ENCODE measurements at regions not wholly inside any gene's neighbourhood (a gene's known extent, or its start where the extent isn't known, plus 50 kb on each side); places are given as distances from the start of the nearest gene placed in this dataset.
"Not testable (repeated sequence)": the region's sequence is repeated elsewhere in the genome, so short reads cannot be mapped to it uniquely, and the experiment has no call there.

DNA sequence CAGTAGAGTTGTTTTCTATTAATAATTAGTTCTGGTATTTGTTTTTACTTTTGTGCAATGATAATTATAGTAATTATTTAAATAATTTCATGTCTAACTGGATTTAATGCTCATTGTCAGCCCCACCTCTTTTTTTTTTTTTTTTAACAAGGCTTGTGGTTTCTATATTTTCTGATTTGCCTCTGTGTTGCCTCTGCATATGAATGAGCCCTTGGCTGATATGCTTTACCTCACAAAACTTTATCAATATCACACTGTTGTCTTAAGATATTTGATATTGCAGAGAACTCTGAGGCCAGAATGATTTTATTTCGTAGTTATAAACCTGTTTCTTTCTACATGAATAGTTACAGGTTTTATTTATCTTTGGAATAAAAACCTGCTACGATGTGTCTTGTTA lies 116.2 kb upstream of the ATP2B1 start:
- Histone ChIP-seq H3K27me3 (replicated peaks; ENCODE audit: insufficient read depth, low read length) (no peaks in the 10 kb centered on the region), H3K9me3 (replicated peaks; ENCODE audit: insufficient read depth, low read length) (no peaks in the 10 kb centered on the region), H3F3A (ENCODE audit: insufficient read depth, low read length) (no peaks in the 10 kb centered on the region), H3K9me2 (replicated peaks; ENCODE audit: insufficient read depth, low read length) (no peaks in the 10 kb centered on the region), H3K36me3 (replicated peaks; ENCODE audit: insufficient read depth, low read length) (no peaks in the 10 kb centered on the region), H3K4me2 (ENCODE audit: low read depth, low read length) (no peak overlapping the region), H2AFZ (ENCODE audit: low read length) (no peak overlapping the region), H3K27ac (ENCODE audit: low read length) (no peak overlapping the region), H3K9ac (ENCODE audit: low read length) (no peak overlapping the region), H3K79me2 (ENCODE audit: low read length) (no peaks in the 10 kb centered on the region), H3K4me1 (ENCODE audit: low read length) (no peaks in the 10 kb centered on the region), H3K4me3 (ENCODE audit: low read length) (no peak overlapping the region), H4K20me1 (ENCODE audit: insufficient read depth, low read length) (no peaks in the 10 kb centered on the region)
- TF ChIP-seq EZH2 (optimal IDR thresholded peaks at IDR 0.05; ENCODE audit: low read depth, low read length): no peak
- DNase-seq: no peak

- not testable (repeated sequence) for DNase-seq; H3K9me3 ChIP-seq (replicated peaks; ENCODE audit: insufficient read depth, low read length); H3K27ac ChIP-seq (ENCODE audit: low read length); H3F3A ChIP-seq (ENCODE audit: insufficient read depth, low read length); H3K27me3 ChIP-seq (replicated peaks; ENCODE audit: insufficient read depth, low read length); H3K4me3 ChIP-seq (ENCODE audit: low read length); H3K9me2 ChIP-seq (replicated peaks; ENCODE audit: insufficient read depth, low read length); H3K36me3 ChIP-seq (replicated peaks; ENCODE audit: insufficient read depth, low read length); H3K4me1 ChIP-seq (ENCODE audit: low read length); H3K79me2 ChIP-seq (ENCODE audit: low read length); H3K9ac ChIP-seq (ENCODE audit: low read length); H2AFZ ChIP-seq (ENCODE audit: low read length); H4K20me1 ChIP-seq (ENCODE audit: insufficient read depth, low read length); H3K4me2 ChIP-seq (ENCODE audit: low read depth, low read length)
Measured at GRCh38 chr12:89822992-89823391, 114.4 kb upstream of the ATP2B1 start.

DNA sequence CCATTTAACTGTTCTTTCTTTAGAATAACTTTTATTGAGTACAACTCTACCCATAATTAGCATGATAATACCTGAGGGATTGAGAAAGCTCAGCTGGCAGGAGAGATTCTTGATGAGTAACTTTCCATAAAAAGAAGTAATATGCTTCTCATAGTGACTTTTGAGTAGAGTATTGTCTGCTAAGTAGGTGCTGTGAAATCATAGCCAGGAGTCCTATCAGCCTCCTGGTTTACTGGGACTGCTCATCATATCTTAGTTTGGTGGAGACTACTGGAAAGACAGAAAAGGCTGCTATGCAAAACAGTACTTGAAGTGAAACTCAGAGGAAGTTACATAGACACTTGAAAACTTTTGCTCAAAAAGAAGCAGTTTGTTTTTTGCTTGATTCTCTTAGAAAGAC lies 113.3 kb upstream of the ATP2B1 start:
- TF ChIP-seq EZH2phosphoT487 (IDR thresholded peaks at IDR 0.05; ENCODE audit: low read length) (no peak), EZH2 (optimal IDR thresholded peaks at IDR 0.05; ENCODE audit: low read depth, low read length) (no peak)
- TF ChIP-seq, protein P1, sequence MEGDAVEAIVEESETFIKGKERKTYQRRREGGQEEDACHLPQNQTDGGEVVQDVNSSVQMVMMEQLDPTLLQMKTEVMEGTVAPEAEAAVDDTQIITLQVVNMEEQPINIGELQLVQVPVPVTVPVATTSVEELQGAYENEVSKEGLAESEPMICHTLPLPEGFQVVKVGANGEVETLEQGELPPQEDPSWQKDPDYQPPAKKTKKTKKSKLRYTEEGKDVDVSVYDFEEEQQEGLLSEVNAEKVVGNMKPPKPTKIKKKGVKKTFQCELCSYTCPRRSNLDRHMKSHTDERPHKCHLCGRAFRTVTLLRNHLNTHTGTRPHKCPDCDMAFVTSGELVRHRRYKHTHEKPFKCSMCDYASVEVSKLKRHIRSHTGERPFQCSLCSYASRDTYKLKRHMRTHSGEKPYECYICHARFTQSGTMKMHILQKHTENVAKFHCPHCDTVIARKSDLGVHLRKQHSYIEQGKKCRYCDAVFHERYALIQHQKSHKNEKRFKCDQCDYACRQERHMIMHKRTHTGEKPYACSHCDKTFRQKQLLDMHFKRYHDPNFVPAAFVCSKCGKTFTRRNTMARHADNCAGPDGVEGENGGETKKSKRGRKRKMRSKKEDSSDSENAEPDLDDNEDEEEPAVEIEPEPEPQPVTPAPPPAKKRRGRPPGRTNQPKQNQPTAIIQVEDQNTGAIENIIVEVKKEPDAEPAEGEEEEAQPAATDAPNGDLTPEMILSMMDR (IDR thresholded peaks at IDR 0.05; ENCODE audit: low read length): no peak
- Histone ChIP-seq H4K20me1 (ENCODE audit: insufficient read depth, low read length) (no peaks in the 10 kb centered on the region), H3K4me2 (ENCODE audit: low read depth, low read length) (no peak overlapping the region), H3F3A (ENCODE audit: insufficient read depth, low read length) (no peaks in the 10 kb centered on the region), H3K4me1 (ENCODE audit: low read length) (no peaks in the 10 kb centered on the region), H3K36me3 (replicated peaks; ENCODE audit: insufficient read depth, low read length) (no peaks in the 10 kb centered on the region), H3K79me2 (ENCODE audit: low read length) (no peaks in the 10 kb centered on the region), H3K9me2 (replicated peaks; ENCODE audit: insufficient read depth, low read length) (no peaks in the 10 kb centered on the region), H3K27ac (ENCODE audit: low read length) (no peak overlapping the region), H3K9me3 (replicated peaks; ENCODE audit: insufficient read depth, low read length) (no peaks in the 10 kb centered on the region), H3K27me3 (replicated peaks; ENCODE audit: insufficient read depth, low read length) (no peaks in the 10 kb centered on the region), H3K4me3 (ENCODE audit: low read length) (no peak overlapping the region), H2AFZ (ENCODE audit: low read length) (no peak overlapping the region), H3K9ac (ENCODE audit: low read length) (no peak overlapping the region)
- no peak for DNase-seq

DNA sequence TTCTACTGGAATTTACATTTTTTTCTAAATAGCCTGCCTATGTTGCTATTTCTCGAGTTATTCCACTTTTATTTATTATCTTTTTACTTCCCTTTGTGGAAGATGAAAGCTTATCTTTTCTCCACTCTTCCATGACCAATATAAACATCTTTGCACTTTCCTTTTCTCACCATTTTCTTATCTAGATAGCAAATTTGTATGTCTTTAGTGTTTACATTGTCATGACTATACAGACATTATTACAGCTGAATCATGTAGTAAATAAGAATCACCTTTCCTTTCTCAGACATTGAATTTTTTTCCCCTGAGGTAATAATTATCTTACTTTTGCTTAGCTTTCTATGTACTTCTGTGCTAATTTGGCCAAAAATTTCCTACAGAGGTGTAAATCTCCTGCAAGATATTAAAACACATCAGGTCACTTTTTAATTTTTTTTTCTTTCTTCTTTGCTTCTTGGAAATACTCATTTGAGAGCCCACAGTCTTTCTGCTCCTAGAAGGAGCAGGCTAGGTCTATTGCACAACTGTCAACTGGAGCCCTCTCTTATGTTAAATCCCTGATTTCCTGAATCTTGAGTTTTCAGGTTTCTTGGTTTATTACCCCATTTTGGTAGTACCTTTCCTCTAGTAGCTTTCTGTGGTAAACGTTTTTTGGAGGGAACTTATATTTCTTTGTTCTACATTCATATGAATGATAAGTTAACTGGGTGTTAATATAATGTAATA lies 109.0 kb upstream of the ATP2B1 start:
- H3F3A ChIP-seq (ENCODE audit: insufficient read depth, low read length): no peaks in the 10 kb centered on the region
- no peak overlapping the region for H3K4me2 ChIP-seq (ENCODE audit: low read depth, low read length)
- H3K36me3 ChIP-seq (replicated peaks; ENCODE audit: insufficient read depth, low read length): no peaks in the 10 kb centered on the region
- no peak overlapping the region for H3K4me3 ChIP-seq (ENCODE audit: low read length)
- no peak for DNase-seq
- no peaks in the 10 kb centered on the region for H3K9me3 ChIP-seq (replicated peaks; ENCODE audit: insufficient read depth, low read length)
- H3K9ac ChIP-seq (ENCODE audit: low read length): no peak overlapping the region
- no peaks in the 10 kb centered on the region for H3K27me3 ChIP-seq (replicated peaks; ENCODE audit: insufficient read depth, low read length)
- no peaks in the 10 kb centered on the region for H4K20me1 ChIP-seq (ENCODE audit: insufficient read depth, low read length)
- no peak overlapping the region for H2AFZ ChIP-seq (ENCODE audit: low read length)
- H3K27ac ChIP-seq (ENCODE audit: low read length): no peak overlapping the region
- no peak for TF ChIP-seq EZH2phosphoT487 (IDR thresholded peaks at IDR 0.05; ENCODE audit: low read length)
- no peak for TF ChIP-seq EZH2 (optimal IDR thresholded peaks at IDR 0.05; ENCODE audit: low read depth, low read length)
- TF ChIP-seq, protein P1 (IDR thresholded peaks at IDR 0.05; ENCODE audit: low read length): no peak
- no peaks in the 10 kb centered on the region for H3K9me2 ChIP-seq (replicated peaks; ENCODE audit: insufficient read depth, low read length)
- H3K79me2 ChIP-seq (ENCODE audit: low read length): no peaks in the 10 kb centered on the region
- H3K4me1 ChIP-seq (ENCODE audit: low read length): no peaks in the 10 kb centered on the region
